ENCODE measurements at regions not wholly inside any gene's neighbourhood (a gene's known extent, or its start where the extent isn't known, plus 50 kb on each side); places are given as distances from the start of the nearest gene placed in this dataset.

- no peaks in the 10 kb centered on the region for H3K9me3 ChIP-seq (ENCODE audit: insufficient read depth, low read length)
- H2AFZ ChIP-seq (ENCODE audit: low read depth, low read length, severe bottlenecking) = no peak overlapping the region
- no peak for TF ChIP-seq EZH2phosphoT487 (conservative IDR thresholded peaks at IDR 0.05; ENCODE audit: low read length)
- no peak for TF ChIP-seq CTCF (IDR thresholded peaks at IDR 0.05; ENCODE audit: insufficient read depth, low read length, poor library complexity, severe bottlenecking)
- H3K79me2 ChIP-seq (ENCODE audit: insufficient read depth, low read length) = no peaks in the 10 kb centered on the region
- H3K9me2 ChIP-seq (replicated peaks; ENCODE audit: insufficient read depth, low read length) = no peaks in the 10 kb centered on the region
- no peaks in the 10 kb centered on the region for H4K20me1 ChIP-seq (ENCODE audit: low read depth, low read length)
- no peak overlapping the region for H3K4me3 ChIP-seq (ENCODE audit: insufficient read depth, low read length, poor library complexity, severe bottlenecking)
- H3K4me2 ChIP-seq (ENCODE audit: low read depth, low read length, poor library complexity, severe bottlenecking) = no peak overlapping the region
- no peak overlapping the region for H3K9ac ChIP-seq (ENCODE audit: low read length)
- H3K36me3 ChIP-seq (ENCODE audit: low read length) = no peaks in the 10 kb centered on the region
- H3K27me3 ChIP-seq (ENCODE audit: low read length) = no peaks in the 10 kb centered on the region
- no peaks in the 10 kb centered on the region for H3F3A ChIP-seq (ENCODE audit: insufficient read depth)
- H3K27ac ChIP-seq (ENCODE audit: low read depth, low read length) = no peak overlapping the region
These were observed 623.9 kb upstream of the CRIM1 start for GRCh38 chr2:35731674-35732073.

- Histone ChIP-seq H4K20me1 (ENCODE audit: low read depth, low read length) (no peaks in the 10 kb centered on the region), H3K4me2 (ENCODE audit: low read depth, low read length, poor library complexity, severe bottlenecking) (no peak overlapping the region), H3F3A (ENCODE audit: insufficient read depth) (no peaks in the 10 kb centered on the region), H3K27me3 (ENCODE audit: low read length) (no peaks in the 10 kb centered on the region), H3K9me2 (replicated peaks; ENCODE audit: insufficient read depth, low read length) (no peaks in the 10 kb centered on the region; the same call in 1 of the 2 replicates), H3K4me3 (ENCODE audit: insufficient read depth, low read length, poor library complexity, severe bottlenecking) (no peak overlapping the region), H2AFZ (ENCODE audit: low read depth, low read length, severe bottlenecking) (no peak overlapping the region), H3K27ac (ENCODE audit: low read depth, low read length) (no peak overlapping the region), H3K79me2 (ENCODE audit: insufficient read depth, low read length) (no peaks in the 10 kb centered on the region), H3K9me3 (ENCODE audit: insufficient read depth, low read length) (no peaks in the 10 kb centered on the region), H3K9ac (ENCODE audit: low read length) (no peak overlapping the region), H3K36me3 (ENCODE audit: low read length) (no peaks in the 10 kb centered on the region)
- TF ChIP-seq EZH2phosphoT487 (conservative IDR thresholded peaks at IDR 0.05; ENCODE audit: low read length) (no peak), CTCF (IDR thresholded peaks at IDR 0.05; ENCODE audit: insufficient read depth, low read length, poor library complexity, severe bottlenecking) (no peak)
These were observed 640.7 kb upstream of the CRIM1 start for GRCh38 chr2:35714883-35715282.

GRCh38 chr2:35708411-35708923 is 647.1 kb upstream of the CRIM1 start:
- Histone ChIP-seq H3K27ac (ENCODE audit: low read depth, low read length) (no peak overlapping the region), H3K27me3 (ENCODE audit: low read length) (no peaks in the 10 kb centered on the region), H3K36me3 (ENCODE audit: low read length) (no peaks in the 10 kb centered on the region), H3K4me3 (ENCODE audit: insufficient read depth, low read length, poor library complexity, severe bottlenecking) (no peak overlapping the region), H2AFZ (ENCODE audit: low read depth, low read length, severe bottlenecking) (no peak overlapping the region), H3F3A (ENCODE audit: insufficient read depth) (no peaks in the 10 kb centered on the region), H3K9me3 (ENCODE audit: insufficient read depth, low read length) (no peaks in the 10 kb centered on the region), H4K20me1 (ENCODE audit: low read depth, low read length) (no peaks in the 10 kb centered on the region), H3K4me2 (ENCODE audit: low read depth, low read length, poor library complexity, severe bottlenecking) (no peak overlapping the region), H3K9ac (ENCODE audit: low read length) (no peak overlapping the region), H3K79me2 (ENCODE audit: insufficient read depth, low read length) (no peaks in the 10 kb centered on the region), H3K9me2 (replicated peaks; ENCODE audit: insufficient read depth, low read length) (no peaks in the 10 kb centered on the region; the same call in 1 of the 2 replicates)
- TF ChIP-seq EZH2phosphoT487 (conservative IDR thresholded peaks at IDR 0.05; ENCODE audit: low read length) (no peak), CTCF (IDR thresholded peaks at IDR 0.05; ENCODE audit: insufficient read depth, low read length, poor library complexity, severe bottlenecking) (no peak)

All from SU-DHL-6 (cell line).